AG08395 (cell line): ENCODE measurements at regions not wholly inside any gene's neighbourhood (a gene's known extent, or its start where the extent isn't known, plus 50 kb on each side); places are given as distances from the start of the nearest gene placed in this dataset.
"Not testable (repeated sequence)": the region's sequence is repeated elsewhere in the genome, so short reads cannot be mapped to it uniquely, and the experiment has no call there.

ENCODE experiments used
- DNase-seq: peaks from one replicate; pipeline ENCODE4 v3.0.0; 2012; ENCODE audit warnings: mixed read lengths, low spot score

GRCh38 chr2:82234283-82234874, 1929.8 kb upstream of the LRRTM1 start:
- no peak for DNase-seq

GRCh38 chr2:82233806-82234205, 1929.3 kb upstream of the LRRTM1 start:
- no peak for DNase-seq

GRCh38 chr2:82230406-82230805, 1925.9 kb upstream of the LRRTM1 start:
- DNase-seq: no peak

- no peak for DNase-seq
Measured at GRCh38 chr2:82226441-82226840, 1921.9 kb upstream of the LRRTM1 start.

- DNase-seq: no peak
Measured at GRCh38 chr2:82224301-82224940, 1919.9 kb upstream of the LRRTM1 start.

- no peak for DNase-seq
Measured at GRCh38 chr2:82215212-82215611, 1910.7 kb upstream of the LRRTM1 start.

GRCh38 chr2:82199493-82199852, 1894.9 kb upstream of the LRRTM1 start:
- no peak for DNase-seq

GRCh38 chr2:82198809-82199492, 1894.4 kb upstream of the LRRTM1 start:
- no peak for DNase-seq

- DNase-seq: no peak
Measured at GRCh38 chr2:82182270-82182669, 1877.7 kb upstream of the LRRTM1 start.

GRCh38 chr2:82175210-82175609, 1870.7 kb upstream of the LRRTM1 start:
- DNase-seq: not testable (repeated sequence)

- DNase-seq: no peak
Measured at GRCh38 chr2:82172483-82172882, 1867.9 kb upstream of the LRRTM1 start.

GRCh38 chr2:82169379-82169778, 1864.8 kb upstream of the LRRTM1 start:
- DNase-seq: no peak

- DNase-seq: no peak
Measured at GRCh38 chr2:82165377-82165776, 1860.8 kb upstream of the LRRTM1 start.

GRCh38 chr2:82158150-82158549, 1853.6 kb upstream of the LRRTM1 start:
- DNase-seq: no peak

GRCh38 chr2:82155469-82155868, 1850.9 kb upstream of the LRRTM1 start:
- DNase-seq: no peak

- DNase-seq: no peak
Measured at GRCh38 chr2:82143343-82143742, 1838.8 kb upstream of the LRRTM1 start.

GRCh38 chr2:82139979-82140611, 1835.5 kb upstream of the LRRTM1 start:
- no peak for DNase-seq

- no peak for DNase-seq
Measured at GRCh38 chr2:82137441-82137840, 1832.9 kb upstream of the LRRTM1 start.

GRCh38 chr2:82128051-82128450, 1823.5 kb upstream of the LRRTM1 start:
- no peak for DNase-seq

GRCh38 chr2:82124629-82125028, 1820.1 kb upstream of the LRRTM1 start:
- DNase-seq: no peak

GRCh38 chr2:82120654-82121053, 1816.1 kb upstream of the LRRTM1 start:
- no peak for DNase-seq

- DNase-seq: no peak
Measured at GRCh38 chr2:82120115-82120514, 1815.6 kb upstream of the LRRTM1 start.

- no peak for DNase-seq
Measured at GRCh38 chr2:82109418-82109817, 1804.9 kb upstream of the LRRTM1 start.
